UCSD-AML1 (cell line): ENCODE measurements at regions not wholly inside any gene's neighbourhood (a gene's known extent, or its start where the extent isn't known, plus 50 kb on each side); places are given as distances from the start of the nearest gene placed in this dataset.

Experiments
- DNase-seq: peaks from one replicate; lab custom pipeline; 2025; ENCODE audit not compliant: unreplicated experiment; lab: John Stamatoyannopoulos, UW

DNA sequence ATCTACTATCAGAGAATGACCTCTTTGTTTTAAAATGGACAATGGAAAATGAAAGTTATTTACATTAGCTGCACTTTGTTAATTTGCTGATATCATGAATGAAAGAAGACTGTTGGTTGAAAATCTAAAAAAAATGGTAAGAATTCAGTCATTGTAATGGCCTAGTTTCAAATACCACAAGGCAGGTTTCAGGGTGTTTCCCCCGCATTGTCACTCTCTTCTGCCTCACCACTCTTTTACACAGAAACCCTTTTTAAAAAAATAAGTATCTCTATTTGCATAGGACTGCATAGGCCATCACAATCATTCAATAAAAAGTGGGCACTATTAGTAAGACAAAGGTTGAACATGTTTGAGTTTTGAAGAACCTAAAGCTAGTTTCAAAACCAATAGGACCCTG lies 737.1 kb downstream of the INHBA start:
- no peak for DNase-seq

DNA sequence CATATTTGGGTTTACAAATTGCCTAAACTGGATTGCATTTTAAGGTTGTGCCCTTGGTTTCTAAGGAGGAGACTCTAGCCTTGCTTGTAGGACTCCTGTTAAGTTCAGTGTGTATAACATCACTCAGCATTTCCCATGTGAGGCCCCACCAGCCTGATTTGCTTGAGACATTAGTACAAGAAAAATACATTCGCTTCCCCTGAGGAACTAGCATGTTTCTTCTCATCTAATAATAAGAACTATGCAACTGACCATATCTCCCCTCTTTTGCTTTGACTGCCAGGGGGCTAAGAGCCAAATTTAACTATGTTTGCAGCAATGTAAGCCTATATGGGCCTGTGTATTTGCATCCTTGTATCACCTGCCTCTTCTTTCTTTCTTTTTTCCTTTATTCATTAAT lies 737.9 kb downstream of the INHBA start:
- no peak for DNase-seq

DNA sequence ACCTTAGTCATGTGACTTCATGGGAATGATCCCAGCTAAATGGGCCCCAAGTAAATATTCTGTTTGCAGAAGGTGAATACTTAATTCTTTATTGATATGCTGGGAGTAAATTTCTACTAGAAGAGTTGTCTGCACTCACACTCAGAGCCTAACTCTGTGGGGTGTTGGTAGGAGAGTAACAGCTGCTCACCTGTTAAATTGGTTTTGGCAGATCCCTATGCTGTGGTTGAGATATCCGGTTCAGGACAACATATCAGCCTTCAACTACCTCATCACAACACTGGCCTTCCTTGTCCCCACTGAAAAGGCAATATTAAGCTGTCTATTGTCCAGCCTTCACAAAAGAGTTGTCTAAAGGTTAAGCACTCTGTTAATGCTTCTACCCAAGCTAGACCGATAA lies 738.3 kb downstream of the INHBA start:
- DNase-seq: no peak

DNA sequence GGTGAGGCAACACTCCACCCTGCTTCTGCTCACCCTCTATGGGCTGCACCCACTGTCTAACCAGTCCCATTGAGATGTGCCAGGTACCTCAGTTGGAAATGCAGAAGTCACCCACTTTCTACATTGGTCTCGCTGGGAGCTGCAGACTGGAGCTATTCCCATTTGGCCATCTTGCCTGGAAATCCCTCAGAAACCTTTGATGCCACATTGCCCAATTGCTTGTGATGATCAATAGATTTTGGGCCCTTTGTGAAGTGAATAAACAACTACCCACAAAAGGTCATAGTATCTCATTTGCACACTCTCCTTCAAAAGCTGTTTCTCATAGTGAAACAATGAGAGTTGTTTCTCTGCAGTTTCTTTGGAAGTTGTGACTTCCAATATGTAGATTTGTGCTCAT lies 742.9 kb downstream of the INHBA start:
- no peak for DNase-seq

DNA sequence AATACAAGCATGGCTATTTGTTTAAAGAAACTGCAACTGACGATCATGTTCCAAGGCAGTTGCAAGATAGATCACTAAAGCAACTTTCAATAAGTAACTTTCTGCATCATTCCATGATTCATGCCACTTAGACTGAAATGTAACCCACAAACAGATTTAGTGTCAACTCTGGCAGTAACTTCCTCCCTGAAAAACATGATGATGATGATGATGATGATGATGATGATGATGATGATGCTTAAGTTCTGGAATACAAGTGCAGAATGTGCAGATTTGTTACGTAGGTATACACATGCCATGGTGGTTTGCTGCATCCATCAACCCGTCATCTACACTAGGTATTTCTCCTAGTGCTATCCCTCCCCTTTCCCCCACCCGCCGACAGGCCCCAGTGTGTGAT lies 754.7 kb downstream of the INHBA start:
- no peak for DNase-seq

DNA sequence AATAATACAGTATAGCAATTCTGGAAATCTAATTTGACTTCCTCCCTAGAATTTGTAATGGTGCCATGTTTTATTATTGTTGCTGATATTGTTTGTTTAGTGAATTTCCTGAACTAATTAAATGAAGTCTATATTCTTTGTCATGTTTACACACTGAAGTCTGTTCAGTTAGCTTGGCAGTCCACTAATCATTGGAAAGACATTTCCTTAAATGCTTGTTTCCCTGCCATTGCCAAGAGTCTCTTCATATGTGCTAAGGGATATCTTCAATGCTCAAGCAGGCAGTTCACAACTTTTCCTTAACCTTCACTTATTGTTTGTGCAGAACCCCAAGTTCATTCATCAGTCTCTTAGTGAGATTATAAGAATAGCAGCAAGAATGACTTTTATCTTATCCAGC lies 755.3 kb downstream of the INHBA start:
- DNase-seq: no peak

DNA sequence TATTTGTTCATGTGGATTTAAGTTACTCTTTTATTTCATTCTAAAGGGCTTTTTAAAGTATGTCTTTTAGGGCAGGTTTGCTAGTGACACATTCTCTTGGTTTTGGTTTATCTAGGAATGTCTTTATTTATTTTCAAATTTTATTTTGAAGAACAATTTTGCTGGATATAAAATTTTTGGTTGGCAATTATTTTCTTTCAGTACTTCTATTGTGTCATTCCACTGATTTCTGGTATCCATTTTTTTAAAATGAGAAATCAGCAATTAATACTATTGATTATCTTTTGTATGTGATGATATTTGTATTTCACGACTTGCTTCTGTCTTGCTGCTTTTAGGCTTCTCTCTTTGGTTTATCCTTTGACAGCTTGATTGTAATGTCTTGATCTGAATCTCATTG lies 756.3 kb downstream of the INHBA start:
- no peak for DNase-seq

DNA sequence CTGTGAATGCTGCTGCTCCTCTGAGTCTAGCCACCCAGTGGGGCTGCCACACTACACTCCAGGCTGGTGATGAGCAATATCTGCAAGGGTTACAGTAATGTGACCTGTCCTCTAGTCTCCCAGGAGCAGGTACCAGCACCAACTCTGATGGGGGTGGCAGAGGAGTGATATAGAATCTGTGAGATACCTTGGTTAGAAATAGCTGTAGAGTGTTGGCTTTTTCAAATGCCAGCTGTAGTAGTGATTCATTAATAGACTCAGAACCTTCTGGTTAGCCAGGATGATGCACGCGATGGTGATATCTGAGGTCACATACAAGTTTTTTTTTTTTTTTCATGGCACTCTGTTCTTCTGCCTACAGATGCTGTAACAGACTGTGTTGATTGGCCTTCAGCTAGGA lies 757.1 kb downstream of the INHBA start:
- DNase-seq: no peak

DNA sequence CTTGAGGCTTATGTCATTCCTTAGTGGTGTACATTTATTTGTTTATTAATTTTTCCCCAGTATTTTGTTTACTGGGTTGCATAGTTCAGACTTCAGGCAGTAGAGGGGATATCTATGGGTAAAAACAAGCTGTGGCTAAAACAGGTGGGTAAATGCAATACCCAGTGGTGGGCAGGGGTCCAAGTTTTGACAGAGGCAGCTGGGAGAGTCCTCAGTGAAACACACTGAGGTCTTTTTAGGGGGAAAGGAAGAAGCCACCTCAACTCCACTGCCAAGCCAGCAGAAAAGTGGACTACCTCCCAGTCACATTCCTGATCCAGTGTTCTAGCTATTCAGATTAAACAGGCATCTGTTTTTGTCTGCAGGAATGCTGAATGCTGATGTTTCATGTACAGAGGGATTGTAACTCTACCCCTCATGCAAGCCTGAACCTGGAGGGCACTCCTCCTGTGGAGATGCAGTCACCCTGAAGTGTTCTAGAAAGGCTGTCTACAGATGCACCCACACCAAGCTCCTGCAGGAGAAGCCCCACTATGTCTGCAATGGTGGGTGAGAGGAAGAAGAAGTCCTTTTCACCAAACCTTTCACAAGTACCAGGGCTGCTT lies 757.8 kb downstream of the INHBA start:
- DNase-seq: no peak

DNA sequence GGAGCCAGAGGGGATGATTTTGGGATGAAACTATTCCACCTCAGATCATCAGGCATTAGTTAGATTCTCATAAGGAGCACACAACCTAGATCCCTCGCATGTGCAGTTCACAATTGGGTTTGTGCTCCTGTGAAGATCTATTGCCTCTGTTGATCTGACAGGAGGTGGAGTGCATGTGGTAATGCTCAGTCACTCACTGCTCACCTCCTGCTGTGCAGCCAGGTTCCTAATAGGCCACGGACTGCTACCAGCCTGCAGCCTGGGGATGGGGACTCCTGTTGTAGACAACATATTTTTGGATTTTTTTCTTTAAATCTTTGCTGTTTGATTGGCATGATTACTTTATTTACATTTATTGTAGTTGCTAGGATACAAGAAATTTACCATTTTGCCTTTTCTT lies 765.0 kb downstream of the INHBA start:
- DNase-seq: no peak

DNA sequence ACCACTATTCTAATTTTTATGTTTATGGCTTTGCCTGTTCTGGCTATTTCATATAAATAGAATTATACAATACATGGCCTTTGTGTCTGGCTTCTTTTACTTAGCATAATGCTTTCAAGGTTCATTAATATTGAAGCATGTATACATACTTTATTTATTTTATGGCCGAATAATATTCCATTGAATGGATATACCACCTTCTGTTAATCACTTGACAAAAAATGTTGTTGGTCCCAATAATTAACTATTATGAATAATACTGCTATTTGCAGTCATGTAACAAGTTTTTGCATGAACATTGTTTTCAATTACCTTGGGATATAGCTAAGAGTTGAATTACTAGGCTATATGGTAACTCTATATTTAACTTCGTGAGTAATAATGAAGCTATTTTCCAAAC lies 767.5 kb downstream of the INHBA start:
- no peak for DNase-seq

DNA sequence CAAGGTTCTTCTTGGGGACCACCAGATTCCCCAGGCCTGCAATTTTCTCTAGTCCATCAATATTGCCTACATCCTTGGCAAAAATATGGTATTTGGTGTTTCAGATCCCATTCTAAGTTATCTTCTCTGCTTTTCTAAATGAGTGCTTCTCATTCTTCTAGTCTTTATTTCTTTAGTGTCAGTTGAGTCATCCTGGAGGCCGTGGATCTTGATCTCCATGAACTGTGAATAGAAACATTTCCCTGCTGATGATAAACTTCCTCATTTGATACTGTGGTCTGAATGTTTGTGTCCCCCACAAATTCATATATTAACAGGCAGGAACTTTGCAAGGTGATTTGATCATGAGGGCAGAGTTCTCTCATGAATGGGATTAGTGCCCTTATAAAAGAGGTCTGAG lies 779.3 kb downstream of the INHBA start:
- DNase-seq: no peak

DNA sequence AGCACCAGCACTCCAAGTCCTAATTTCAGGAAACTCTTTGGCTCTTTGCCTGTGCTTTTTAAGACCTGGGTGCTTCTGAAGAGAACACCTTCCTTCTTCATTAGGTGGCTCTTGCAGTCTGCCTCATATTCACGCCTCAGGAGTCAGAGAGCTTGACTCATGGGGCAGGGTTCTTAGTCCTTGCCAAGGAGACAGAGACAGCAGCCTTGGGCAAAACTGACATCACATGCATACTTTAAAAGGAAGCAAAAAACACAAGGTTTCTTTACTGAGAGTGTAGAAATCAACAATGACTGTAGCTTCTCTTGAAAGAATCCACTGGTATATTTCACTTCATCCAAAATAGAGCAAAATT lies 780.6 kb downstream of the INHBA start:
- no peak for DNase-seq

DNA sequence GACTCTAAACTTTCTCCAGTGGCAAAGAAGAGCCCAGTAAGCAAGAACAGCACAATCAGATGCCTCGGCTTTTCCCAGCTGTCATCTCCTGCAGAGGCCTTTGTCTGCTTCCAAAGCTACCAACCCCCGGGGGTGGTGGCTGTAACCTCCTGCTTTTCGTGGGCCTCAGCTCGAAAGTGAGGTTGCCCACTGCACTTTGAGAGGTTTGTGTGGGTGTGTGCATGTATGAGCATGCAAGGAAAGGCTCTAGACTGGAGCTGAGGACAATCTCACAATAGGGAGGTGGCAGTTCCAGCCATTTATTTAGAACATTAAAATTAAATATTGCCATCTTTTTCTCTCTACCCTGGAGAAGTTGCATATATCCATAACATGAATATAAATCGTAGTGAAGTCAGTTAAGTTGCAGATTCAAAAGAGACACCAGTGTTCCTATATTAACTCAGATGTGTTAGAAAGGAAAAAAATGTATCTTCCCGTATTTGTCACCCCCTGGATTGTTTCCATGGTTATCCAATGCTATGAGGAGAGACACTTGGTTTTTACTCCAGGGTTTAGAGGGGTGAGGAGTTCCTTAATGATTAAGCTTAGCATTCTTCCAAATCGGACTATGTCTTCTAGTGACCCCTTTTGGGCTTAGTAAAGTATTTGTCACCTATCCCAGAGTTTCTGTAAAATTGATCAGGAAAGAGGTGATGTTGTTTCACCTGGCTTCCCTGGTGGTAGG lies 781.1 kb downstream of the INHBA start:
- no peak for DNase-seq

DNA sequence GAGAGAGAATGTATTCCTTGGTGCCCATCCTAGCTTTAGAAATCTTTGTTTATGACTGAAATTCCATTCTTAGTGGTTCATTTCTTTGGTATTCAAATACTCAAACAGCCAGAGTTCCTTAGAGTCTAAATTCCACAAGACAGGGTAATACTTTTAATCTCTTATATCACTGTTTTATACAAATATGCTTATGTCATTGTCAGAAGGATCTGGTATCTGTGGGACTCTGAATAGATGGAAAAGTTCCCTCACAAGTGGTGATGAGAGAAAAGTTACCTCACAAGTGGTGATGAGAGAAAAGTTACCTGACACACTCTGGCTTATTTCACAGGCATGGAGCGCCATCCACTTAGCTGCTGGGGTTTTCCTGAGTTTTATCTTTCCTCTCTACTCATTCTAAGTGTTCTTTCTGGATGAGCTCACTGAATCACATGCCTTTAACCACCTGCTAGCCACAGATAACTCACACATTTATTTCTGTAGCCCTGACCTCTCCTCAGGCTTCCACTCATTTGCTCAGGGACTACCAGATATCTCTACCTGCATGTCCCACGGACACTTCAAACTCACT lies 784.0 kb downstream of the SUGCT start:
- no peak for DNase-seq

DNA sequence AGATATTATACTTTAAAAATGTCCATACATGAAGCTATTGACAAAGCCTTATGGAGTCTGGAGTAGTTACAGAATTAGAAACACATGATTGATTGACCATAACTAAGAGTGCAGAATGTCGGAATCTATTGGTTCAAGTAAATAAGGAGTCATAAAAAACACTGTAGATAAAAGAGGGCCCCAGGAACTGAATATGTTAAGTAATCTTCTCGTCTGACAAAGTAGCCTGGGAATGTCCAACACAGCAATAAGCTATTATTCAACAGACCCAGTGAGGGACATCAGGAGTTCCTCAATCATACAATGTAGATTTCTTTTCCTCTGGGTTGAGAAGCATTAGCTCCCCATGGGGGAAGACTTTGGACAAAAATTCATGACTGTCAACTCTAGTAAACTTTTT lies 782.0 kb downstream of the SUGCT start:
- DNase-seq: no peak

DNA sequence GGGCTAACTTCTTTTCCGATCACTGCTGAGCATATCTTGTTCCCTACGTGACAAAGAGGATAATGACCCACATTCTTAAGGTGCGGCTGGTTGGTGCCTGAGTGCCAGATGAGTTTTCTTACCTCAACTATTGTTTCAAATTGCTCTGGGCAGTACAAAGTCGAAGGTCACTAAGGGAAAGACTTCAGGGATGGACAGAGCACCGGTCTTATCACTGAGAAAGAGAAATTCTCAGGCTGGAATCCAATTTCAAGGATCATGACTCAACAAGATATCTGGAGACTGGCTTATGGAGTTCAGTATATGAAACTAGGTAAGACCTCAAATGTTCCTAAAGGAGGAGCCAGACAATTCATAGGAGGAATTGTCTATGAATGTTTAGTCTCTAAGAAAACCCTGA lies 780.3 kb downstream of the SUGCT start:
- no peak for DNase-seq
